DND-41 (cell line): ENCODE measurements at regions not wholly inside any gene's neighbourhood (a gene's known extent, or its start where the extent isn't known, plus 50 kb on each side); places are given as distances from the start of the nearest gene placed in this dataset.

ENCODE experiments used
- ATAC-seq: fragments of 200-7000 bp; cut with Tn5 transposase; 3 replicates; pipeline ENCODE4 v1.9.1; 2021; ENCODE audit warnings: low read depth; ENCODE audit not compliant: insufficient read depth
- DNase-seq: peaks from one replicate; pipeline ENCODE4 v3.0.0-alpha.2; 2020
- H2AFZ ChIP-seq: 2 replicates; pipeline ENCODE4 v1.6.0; 2012; ENCODE audit warnings: low read depth, low read length
- H3K27ac ChIP-seq: 2 replicates; pipeline ENCODE4 v1.5.1; 2012; ENCODE audit warnings: low read length, inconsistent platforms
- H3K27me3 ChIP-seq: fragments of 200-600 bp; sonication (generic); 2 replicates; pipeline ENCODE4 v1.6.0; 2012; ENCODE audit warnings: low read length, mild to moderate bottlenecking, inconsistent platforms; ENCODE audit not compliant: insufficient read depth, poor library complexity
- H3K36me3 ChIP-seq: 2 replicates; pipeline ENCODE4 v1.5.1; 2012; ENCODE audit warnings: low read length, inconsistent platforms; ENCODE audit not compliant: insufficient read depth
- H3K4me1 ChIP-seq: 2 replicates; pipeline ENCODE4 v1.5.1; 2012; ENCODE audit warnings: mild to moderate bottlenecking, low read length; ENCODE audit not compliant: insufficient read depth
- H3K4me2 ChIP-seq: 2 replicates; pipeline ENCODE4 v1.6.0; 2012; ENCODE audit warnings: mild to moderate bottlenecking, moderate library complexity, low read length, inconsistent platforms; ENCODE audit not compliant: insufficient read depth
- H3K4me3 ChIP-seq, 2 experiments: fragments of 200-600 bp in 1 of 2; shearing (Covaris generic) in 1 of 2; 2 replicates each; pipeline ENCODE4 v1.5.1; 2012 to 2016; ENCODE audit warnings: inconsistent platforms in 2 of 2, low read length in 2 of 2, mild to moderate bottlenecking in 2 of 2, low read depth in 1 of 2, moderate library complexity in 1 of 2
- H3K79me2 ChIP-seq: 2 replicates; pipeline ENCODE4 v1.6.0; 2012; ENCODE audit warnings: low read length, inconsistent platforms; ENCODE audit not compliant: insufficient read depth
- H3K9ac ChIP-seq: 2 replicates; pipeline ENCODE4 v1.6.0; 2012; ENCODE audit warnings: low read depth, mild to moderate bottlenecking, inconsistent platforms, low read length, moderate library complexity
- H3K9me3 ChIP-seq: 2 replicates; pipeline ENCODE4 v1.5.1; 2012; ENCODE audit warnings: low read length, moderate library complexity, mild to moderate bottlenecking, inconsistent platforms; ENCODE audit not compliant: insufficient read depth, severe bottlenecking
- H4K20me1 ChIP-seq: 2 replicates; pipeline ENCODE4 v1.6.0; 2012; ENCODE audit warnings: low read length; ENCODE audit not compliant: insufficient read depth
- CTCF ChIP-seq: IDR thresholded peaks from 2 replicates; pipeline ENCODE4 v1.5.1; 2012; ENCODE audit warnings: borderline replicate concordance, low read length, moderate library complexity, mild to moderate bottlenecking; ENCODE audit not compliant: poor library complexity, severe bottlenecking; ENCODE audit errors: extremely low read depth
- EZH2 ChIP-seq: IDR thresholded peaks from 3 replicates; pipeline ENCODE4 v1.6.1; 2012; ENCODE audit warnings: borderline replicate concordance, low read depth, mild to moderate bottlenecking, moderate library complexity, low read length, inconsistent platforms; ENCODE audit not compliant: severe bottlenecking

GRCh38 chr2:71792926-71793761 lies 339.8 kb downstream of the DYSF start:
- H3K27me3 ChIP-seq, result no peaks in the 10 kb centered on the region
- no peak overlapping the region for H3K4me2 ChIP-seq
- TF ChIP-seq CTCF, result no peak
- H3K9me3 ChIP-seq, result no peaks in the 10 kb centered on the region
- no peaks in the 10 kb centered on the region; the same call in 1 of the 2 replicates for H4K20me1 ChIP-seq
- DNase-seq, result no peak
- H3K79me2 ChIP-seq, result no peaks in the 10 kb centered on the region
- H3K27ac ChIP-seq, result no peak overlapping the region
- no peak overlapping the region for H2AFZ ChIP-seq
- no peak overlapping the region for H3K4me3 ChIP-seq
- no peak for ATAC-seq
- no peak overlapping the region for H3K9ac ChIP-seq
- no peaks in the 10 kb centered on the region for H3K4me1 ChIP-seq
- no peaks in the 10 kb centered on the region for H3K36me3 ChIP-seq

GRCh38 chr2:71791501-71792135 lies 338.3 kb downstream of the DYSF start:
- H3K27ac ChIP-seq, result no peak overlapping the region
- H3K9ac ChIP-seq, result no peak overlapping the region
- H3K9me3 ChIP-seq, result no peaks in the 10 kb centered on the region
- H4K20me1 ChIP-seq, result no peaks in the 10 kb centered on the region; the same call in 1 of the 2 replicates
- H3K4me1 ChIP-seq, result no peaks in the 10 kb centered on the region
- H3K4me2 ChIP-seq, result no peak overlapping the region
- no peak overlapping the region for H2AFZ ChIP-seq
- H3K79me2 ChIP-seq, result no peaks in the 10 kb centered on the region
- DNase-seq (no peak), ATAC-seq (no peak)
- no peaks in the 10 kb centered on the region for H3K36me3 ChIP-seq
- H3K27me3 ChIP-seq, result no peaks in the 10 kb centered on the region
- TF ChIP-seq EZH2 (no peak), CTCF (no peak)
- H3K4me3 ChIP-seq, result no peak overlapping the region

GRCh38 chr2:71791061-71791450 lies 337.7 kb downstream of the DYSF start:
- H3K27me3 ChIP-seq, result no peaks in the 10 kb centered on the region
- H3K27ac ChIP-seq, result no peak overlapping the region
- no peaks in the 10 kb centered on the region for H3K4me1 ChIP-seq
- no peak overlapping the region for H2AFZ ChIP-seq
- H3K79me2 ChIP-seq, result no peaks in the 10 kb centered on the region
- no peak overlapping the region for H3K9ac ChIP-seq
- H3K4me2 ChIP-seq, result no peak overlapping the region
- ATAC-seq, result no peak
- DNase-seq, result no peak
- H4K20me1 ChIP-seq, result no peaks in the 10 kb centered on the region
- H3K9me3 ChIP-seq, result no peaks in the 10 kb centered on the region
- no peak overlapping the region for H3K4me3 ChIP-seq
- no peaks in the 10 kb centered on the region for H3K36me3 ChIP-seq
- TF ChIP-seq CTCF (no peak), EZH2 (no peak)
